SK-N-SH (cell line): ENCODE measurements at regions not wholly inside any gene's neighbourhood (a gene's known extent, or its start where the extent isn't known, plus 50 kb on each side); places are given as distances from the start of the nearest gene placed in this dataset.

ENCODE experiments used
- CTCF ChIA-PET: fragments of 300-600, 350-600 bp; formaldehyde crosslinking; extraction: SDS; loops from one replicate; lab custom pipeline; 2021; lab: Yijun Ruan, JAX
- POLR2A ChIA-PET: fragments of 350-600 bp; sonication (Branson Sonifier 250); formaldehyde crosslinking; extraction: SDS; loops from one replicate; lab custom pipeline; 2020; ENCODE audit warnings: antibody characterized with exemption, inconsistent platforms; lab: Yijun Ruan, JAX
- DNase-seq: peaks from one replicate; pipeline ENCODE4 v3.0.0; 2012
- H2AFZ ChIP-seq: fragments of 200-600 bp; sonication (generic); 2 replicates; pipeline ENCODE4 v1.8.1; 2016; ENCODE audit warnings: antibody characterized with exemption, mild to moderate bottlenecking, low read depth
- H3F3A ChIP-seq: fragments of 200-600 bp; sonication (generic); replicated peaks from 2 replicates; pipeline ENCODE3; 2016; ENCODE audit warnings: antibody characterized with exemption, mild to moderate bottlenecking; ENCODE audit not compliant: insufficient read depth
- H3K27ac ChIP-seq, 2 experiments: fragments of 200-500 bp in 1 of 2; fragments of 200-600 bp in 1 of 2; sonication (Bioruptor generic) in 1 of 2; sonication (generic), shearing (Covaris generic) in 1 of 2; 2 replicates each; pipeline versions ENCODE4 v1.5.1 to v1.6.1; 2014 to 2016; ENCODE audit warnings: low read depth in 2 of 2, inconsistent platforms in 1 of 2, low read length in 1 of 2, mild to moderate bottlenecking in 1 of 2, mixed read lengths in 1 of 2
- H3K27me3 ChIP-seq: fragments of 200-600 bp; sonication (generic), shearing (Covaris generic); 2 replicates; pipeline ENCODE4 v1.6.1; 2016; ENCODE audit warnings: mixed run types; ENCODE audit not compliant: insufficient read depth
- H3K36me3 ChIP-seq, 2 experiments: fragments of 200-500 bp in 1 of 2; fragments of 200-600 bp in 1 of 2; sonication (Bioruptor generic) in 1 of 2; sonication (generic) in 1 of 2; replicated peaks in 1 of 2; 2 replicates each; pipeline versions ENCODE3 to v1.5.1; 2014 to 2016; ENCODE audit warnings: low read length in 1 of 2, mild to moderate bottlenecking in 1 of 2; ENCODE audit not compliant: insufficient read depth in 2 of 2, control insufficient read depth in 1 of 2
- H3K4me1 ChIP-seq, 2 experiments: fragments of 200-500 bp in 1 of 2; fragments of 200-600 bp in 1 of 2; sonication (Bioruptor generic) in 1 of 2; sonication (generic), shearing (Covaris generic) in 1 of 2; 2 replicates each; pipeline versions ENCODE4 v1.5.1 to v1.6.1; 2014 to 2016; ENCODE audit warnings: low read depth in 1 of 2, low read length in 1 of 2, mixed run types in 1 of 2; ENCODE audit not compliant: insufficient read depth in 2 of 2, control insufficient read depth in 1 of 2
- H3K4me2 ChIP-seq: fragments of 200-600 bp; sonication (generic), shearing (Covaris generic); 2 replicates; pipeline ENCODE4 v1.6.1; 2017; ENCODE audit warnings: mixed run types
- H3K4me3 ChIP-seq, 2 experiments: fragments of 200-500 bp in 1 of 2; fragments of 200-600 bp in 1 of 2; sonication (Bioruptor generic) in 1 of 2; sonication (generic), shearing (Covaris generic) in 1 of 2; 2 replicates each; pipeline versions ENCODE4 v1.5.1 to v1.8.1; 2014 to 2016; ENCODE audit warnings: low read depth in 2 of 2, inconsistent platforms in 1 of 2, low read length in 1 of 2, mild to moderate bottlenecking in 1 of 2, mixed read lengths in 1 of 2, moderate library complexity in 1 of 2
- H3K79me2 ChIP-seq: fragments of 200-600 bp; sonication (generic); 2 replicates; pipeline ENCODE4 v1.8.1; 2017; ENCODE audit warnings: mild to moderate bottlenecking; ENCODE audit not compliant: insufficient read depth
- H3K9ac ChIP-seq: fragments of 200-600 bp; sonication (generic); 2 replicates; pipeline ENCODE4 v1.6.1; 2017; ENCODE audit warnings: mixed run types
- H3K9me2 ChIP-seq: fragments of 200-600 bp; sonication (generic); 2 replicates; pipeline ENCODE4 v1.6.1; 2017; ENCODE audit warnings: mixed run types
- H3K9me3 ChIP-seq: fragments of 200-600 bp; sonication (generic); 2 replicates; pipeline ENCODE4 v1.6.1; 2017; ENCODE audit warnings: mixed run types, mild to moderate bottlenecking, moderate library complexity
- H4K20me1 ChIP-seq: fragments of 200-600 bp; sonication (generic); 2 replicates; pipeline ENCODE4 v1.6.1; 2017; ENCODE audit warnings: mild to moderate bottlenecking, mixed run types; ENCODE audit not compliant: insufficient read depth
- CHD2 ChIP-seq: fragments of 150-350 bp; IDR thresholded peaks from 2 replicates; pipeline ENCODE4 v1.6.1; 2018; ENCODE audit warnings: low read length; ENCODE audit not compliant: partially characterized antibody
- ELF1 ChIP-seq: IDR thresholded peaks from 2 replicates; pipeline ENCODE4 v1.4.0; 2012
- FOSL2 ChIP-seq: IDR thresholded peaks from 2 replicates; pipeline ENCODE4 v1.4.0; 2012; ENCODE audit warnings: low read depth, mild to moderate bottlenecking, moderate library complexity, borderline replicate concordance
- FOXJ3 ChIP-seq: sonication (generic); formaldehyde crosslinking; IDR thresholded peaks from 2 replicates; pipeline ENCODE4 v1.5.1; 2020; ENCODE audit warnings: mild to moderate bottlenecking, missing genetic modification reagents
- MXI1 ChIP-seq: IDR thresholded peaks from 2 replicates; pipeline ENCODE4 v1.6.1; 2012; ENCODE audit warnings: mild to moderate bottlenecking, low read depth, low read length, improper control_type of control experiment
- NRF1 ChIP-seq: IDR thresholded peaks from 2 replicates; pipeline ENCODE4 v1.6.1; 2012; ENCODE audit warnings: low read depth, mild to moderate bottlenecking, low read length
- RCOR1 ChIP-seq: fragments of 150-350 bp; IDR thresholded peaks from 2 replicates; pipeline ENCODE4 v1.6.1; 2017; ENCODE audit warnings: antibody characterized with exemption, low read length
- REST ChIP-seq: IDR thresholded peaks from 2 replicates; pipeline ENCODE4 v1.6.1; 2012; ENCODE audit warnings: mild to moderate bottlenecking, low read depth, low read length, moderate library complexity
- TEAD4 ChIP-seq: IDR thresholded peaks from 2 replicates; pipeline ENCODE4 v1.4.0; 2012; ENCODE audit warnings: mild to moderate bottlenecking, borderline replicate concordance; ENCODE audit not compliant: insufficient read depth
- WGBS: methylation state at CpG from one replicate; pipeline ENCODE4 v1.1.6; 2017; ENCODE audit warnings: low lambda C conversion rate; 5-methylcytosine and 5-hydroxymethylcytosine counted together
- TF ChIP-seq, protein P1 (sequence below): fragments of 200-600 bp; sonication (generic); IDR thresholded peaks from 2 replicates; pipeline ENCODE4 v1.6.1; 2017; ENCODE audit warnings: antibody characterized with exemption, mild to moderate bottlenecking, moderate library complexity
- TF ChIP-seq, protein P2 (sequence below): IDR thresholded peaks from 2 replicates; pipeline ENCODE4 v1.4.0; 2012; ENCODE audit warnings: low read depth, borderline replicate concordance
- TF ChIP-seq, protein P3 (sequence below): fragments of 150-350 bp; IDR thresholded peaks from 2 replicates; pipeline ENCODE4 v1.6.1; 2016; ENCODE audit warnings: mild to moderate bottlenecking, low read depth, low read length

DNA sequence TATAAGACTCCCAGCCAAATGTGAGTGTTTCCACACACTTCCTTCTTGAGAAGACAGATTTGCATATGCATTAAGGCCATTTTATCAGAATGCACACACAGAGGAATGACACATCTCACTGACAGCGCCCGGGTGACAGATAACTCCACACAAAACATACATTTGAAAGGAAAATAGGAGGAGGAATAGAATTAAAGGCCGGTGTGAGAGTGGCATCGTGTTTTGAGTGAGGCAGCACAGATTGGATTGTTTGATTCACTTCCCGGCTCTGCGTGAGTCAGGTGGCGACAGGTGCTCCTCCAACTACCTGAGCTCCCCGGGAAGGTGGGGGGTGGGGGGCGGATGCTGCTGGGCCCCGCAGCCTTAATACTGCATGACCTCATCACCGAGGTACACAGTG, 429.0 kb downstream of the TSHZ3 start:
- TF ChIP-seq, protein P1, sequence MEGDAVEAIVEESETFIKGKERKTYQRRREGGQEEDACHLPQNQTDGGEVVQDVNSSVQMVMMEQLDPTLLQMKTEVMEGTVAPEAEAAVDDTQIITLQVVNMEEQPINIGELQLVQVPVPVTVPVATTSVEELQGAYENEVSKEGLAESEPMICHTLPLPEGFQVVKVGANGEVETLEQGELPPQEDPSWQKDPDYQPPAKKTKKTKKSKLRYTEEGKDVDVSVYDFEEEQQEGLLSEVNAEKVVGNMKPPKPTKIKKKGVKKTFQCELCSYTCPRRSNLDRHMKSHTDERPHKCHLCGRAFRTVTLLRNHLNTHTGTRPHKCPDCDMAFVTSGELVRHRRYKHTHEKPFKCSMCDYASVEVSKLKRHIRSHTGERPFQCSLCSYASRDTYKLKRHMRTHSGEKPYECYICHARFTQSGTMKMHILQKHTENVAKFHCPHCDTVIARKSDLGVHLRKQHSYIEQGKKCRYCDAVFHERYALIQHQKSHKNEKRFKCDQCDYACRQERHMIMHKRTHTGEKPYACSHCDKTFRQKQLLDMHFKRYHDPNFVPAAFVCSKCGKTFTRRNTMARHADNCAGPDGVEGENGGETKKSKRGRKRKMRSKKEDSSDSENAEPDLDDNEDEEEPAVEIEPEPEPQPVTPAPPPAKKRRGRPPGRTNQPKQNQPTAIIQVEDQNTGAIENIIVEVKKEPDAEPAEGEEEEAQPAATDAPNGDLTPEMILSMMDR, result no peak
- Histone ChIP-seq H3K4me3 (no peak overlapping the region), H3K79me2 (no peaks in the 10 kb centered on the region), H3K9ac (no peak overlapping the region), H3K9me2 (no peaks in the 10 kb centered on the region), H3K9me3 (no peaks in the 10 kb centered on the region), H4K20me1 (no peaks in the 10 kb centered on the region), H3K4me1 (peaks cover 0 to 8% of the 10 kb centered on the region in 2 experiments; a peak in 1 of 4 replicates), H3K27ac (no peak overlapping the region), H2AFZ (no peak overlapping the region), H3K27me3 (no peaks in the 10 kb centered on the region), H3F3A (no peaks in the 10 kb centered on the region), H3K36me3 (no peaks in the 10 kb centered on the region), H3K4me2 (no peak overlapping the region)
- CTCF ChIA-PET, result no interaction called here
- POLR2A ChIA-PET, result no interaction called here
- no peak for DNase-seq
- 44% methylated on average over 7 of the region's 11 CpGs for WGBS

DNA sequence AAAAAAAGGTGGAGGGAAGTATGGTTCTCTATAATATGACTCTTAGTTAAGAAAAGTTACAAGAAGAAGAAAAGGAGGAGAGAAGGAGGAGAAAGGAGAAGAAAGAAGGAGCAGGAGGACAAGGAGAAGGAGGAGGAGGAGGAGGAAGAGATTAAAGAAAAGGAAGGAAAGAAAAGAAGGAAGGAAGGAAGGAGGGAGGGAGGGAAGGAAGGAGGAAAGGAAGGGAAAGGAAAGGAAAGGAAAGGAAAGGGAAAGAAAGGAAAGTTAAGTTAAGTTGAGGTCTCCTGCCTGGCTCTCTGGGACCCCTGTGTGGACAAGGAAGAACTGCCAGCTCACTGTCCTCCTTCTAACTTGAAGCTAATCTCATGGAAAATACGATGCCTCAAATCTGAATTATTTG, 429.5 kb downstream of the TSHZ3 start:
- no peaks in the 10 kb centered on the region for H3K9me2 ChIP-seq
- peaks cover 0 to 8% of the 10 kb centered on the region in 2 experiments; a peak in 1 of 4 replicates for H3K4me1 ChIP-seq
- no peaks in the 10 kb centered on the region for H3F3A ChIP-seq
- 20% methylated on average over 1 of the region's 1 CpG for WGBS
- no peaks in the 10 kb centered on the region for H3K36me3 ChIP-seq
- H4K20me1 ChIP-seq, result no peaks in the 10 kb centered on the region
- no peak overlapping the region for H3K4me2 ChIP-seq
- no peak for DNase-seq
- H3K27ac ChIP-seq, result no peak overlapping the region
- no peaks in the 10 kb centered on the region for H3K27me3 ChIP-seq
- H3K9ac ChIP-seq, result no peak overlapping the region
- TF ChIP-seq REST (no peak), NRF1 (no peak), ELF1 (no peak), FOSL2 (no peak), TEAD4 (no peak), MXI1 (no peak), FOXJ3 (CRISPR knock-in tag) (no peak), RCOR1 (no peak), CHD2 (no peak)
- TF ChIP-seq, protein P2, sequence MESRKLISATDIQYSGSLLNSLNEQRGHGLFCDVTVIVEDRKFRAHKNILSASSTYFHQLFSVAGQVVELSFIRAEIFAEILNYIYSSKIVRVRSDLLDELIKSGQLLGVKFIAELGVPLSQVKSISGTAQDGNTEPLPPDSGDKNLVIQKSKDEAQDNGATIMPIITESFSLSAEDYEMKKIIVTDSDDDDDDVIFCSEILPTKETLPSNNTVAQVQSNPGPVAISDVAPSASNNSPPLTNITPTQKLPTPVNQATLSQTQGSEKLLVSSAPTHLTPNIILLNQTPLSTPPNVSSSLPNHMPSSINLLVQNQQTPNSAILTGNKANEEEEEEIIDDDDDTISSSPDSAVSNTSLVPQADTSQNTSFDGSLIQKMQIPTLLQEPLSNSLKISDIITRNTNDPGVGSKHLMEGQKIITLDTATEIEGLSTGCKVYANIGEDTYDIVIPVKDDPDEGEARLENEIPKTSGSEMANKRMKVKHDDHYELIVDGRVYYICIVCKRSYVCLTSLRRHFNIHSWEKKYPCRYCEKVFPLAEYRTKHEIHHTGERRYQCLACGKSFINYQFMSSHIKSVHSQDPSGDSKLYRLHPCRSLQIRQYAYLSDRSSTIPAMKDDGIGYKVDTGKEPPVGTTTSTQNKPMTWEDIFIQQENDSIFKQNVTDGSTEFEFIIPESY, result no peak
- TF ChIP-seq, protein P1, result no peak
- TF ChIP-seq, protein P3, sequence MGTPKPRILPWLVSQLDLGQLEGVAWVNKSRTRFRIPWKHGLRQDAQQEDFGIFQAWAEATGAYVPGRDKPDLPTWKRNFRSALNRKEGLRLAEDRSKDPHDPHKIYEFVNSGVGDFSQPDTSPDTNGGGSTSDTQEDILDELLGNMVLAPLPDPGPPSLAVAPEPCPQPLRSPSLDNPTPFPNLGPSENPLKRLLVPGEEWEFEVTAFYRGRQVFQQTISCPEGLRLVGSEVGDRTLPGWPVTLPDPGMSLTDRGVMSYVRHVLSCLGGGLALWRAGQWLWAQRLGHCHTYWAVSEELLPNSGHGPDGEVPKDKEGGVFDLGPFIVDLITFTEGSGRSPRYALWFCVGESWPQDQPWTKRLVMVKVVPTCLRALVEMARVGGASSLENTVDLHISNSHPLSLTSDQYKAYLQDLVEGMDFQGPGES, result no peak
- H3K79me2 ChIP-seq, result no peaks in the 10 kb centered on the region
- H2AFZ ChIP-seq, result no peak overlapping the region
- no peaks in the 10 kb centered on the region for H3K9me3 ChIP-seq
- POLR2A ChIA-PET, result no interaction called here
- CTCF ChIA-PET, result interaction anchor here (1.4 kb wide), 1 partner anchor 1305 kb away, joined by 3 read pairs; no protein-coding TSS in a partner anchor
- no peak overlapping the region for H3K4me3 ChIP-seq
